Ovary (tissue), 7 donors: ENCODE measurements at regions not wholly inside any gene's neighbourhood (a gene's known extent, or its start where the extent isn't known, plus 50 kb on each side); places are given as distances from the start of the nearest gene placed in this dataset.

ENCODE experiments used
- DNase-seq, 5 donors: peaks; one replicate each; pipeline ENCODE4 v3.0.0-alpha.2; 2019 to 2020
- H3K27ac ChIP-seq, 2 donors: fragments of 200-600 bp; one replicate each; pipeline versions ENCODE4 v1.5.1 to v1.8.0; 2019 to 2022
- H3K27me3 ChIP-seq: fragments of 200-600 bp; one replicate; pipeline ENCODE4 v1.8.0; 2022
- H3K36me3 ChIP-seq: fragments of 200-600 bp; sonication (generic); one replicate; pipeline ENCODE4 v1.5.1; 2019
- H3K4me1 ChIP-seq: one replicate; pipeline ENCODE4 v1.8.1; 2013; ENCODE audit warnings: mild to moderate bottlenecking, moderate library complexity; ENCODE audit not compliant: insufficient read depth
- H3K4me3 ChIP-seq: fragments of 200-600 bp; sonication (generic); one replicate; pipeline ENCODE4 v1.5.1; 2017
- H3K9me3 ChIP-seq, 2 donors: fragments of 200-600 bp in 1 of 2; sonication (generic) in 1 of 2; one replicate each; pipeline versions ENCODE4 v1.5.1 to v1.8.1; 2013 to 2019; ENCODE audit warnings: mild to moderate bottlenecking in 1 of 2, moderate library complexity in 1 of 2
- EP300 ChIP-seq: sonication (generic); formaldehyde crosslinking; IDR thresholded peaks from one replicate; pipeline ENCODE4 v1.6.1; 2017; ENCODE audit warnings: antibody characterized with exemption
- POLR2A ChIP-seq: fragments of 450-650 bp; IDR thresholded peaks from one replicate; pipeline ENCODE4 v1.6.1; 2017; ENCODE audit warnings: antibody characterized with exemption, mild to moderate bottlenecking, moderate library complexity
- WGBS, 3 donors: extraction: QIAGEN DNeasy Blood & Tissue Kit in 1 of 3; methylation state at CpG; one replicate each; pipeline versions ENCODE4 v1.1.5 to v1.1.7; 2013 to 2017; 5-methylcytosine and 5-hydroxymethylcytosine counted together
- intact Hi-C, 4 donors: fragments of 100-400 bp; cut with DNase I; formaldehyde crosslinking; loops; one replicate each; pipeline versions ENCODE4 v1.11.0 to v1.15.1; 2022 to 2023
- TF ChIP-seq, protein P1 (sequence below), 3 donors: fragments of 450-650 bp in 2 of 3; fragments of 200-600 bp in 1 of 3; IDR thresholded peaks; one replicate each; pipeline versions ENCODE4 v1.5.1 to v1.8.0; 2016 to 2022; ENCODE audit warnings: antibody characterized with exemption in 3 of 3, mild to moderate bottlenecking in 1 of 3
- donor health status: DM: no; HTN: no; CAD: no; lungs with moderate emphysema.
- donor health status: DM: no; HTN: no; CAD: no.
- donor health status: Bipolar disorder and iron deficiency.
- donor health status: DM: no; HTN: no; CAD: no.
- donor health status: DM: yes; HTN: yes; CAD: no.

GRCh38 chr19:30734669-30735068 lies 362.5 kb downstream of the ZNF536 start:
- Histone ChIP-seq H3K27ac (no peak overlapping the region), H3K9me3 (no peaks in the 10 kb centered on the region), H3K36me3 (no peaks in the 10 kb centered on the region), H3K4me1 (peaks cover 2% of the 10 kb centered on the region), H3K27me3 (no peaks in the 10 kb centered on the region), H3K4me3 (no peak overlapping the region)
- no peak for DNase-seq
- intact Hi-C loops = no loop called here
- TF ChIP-seq POLR2A (no peak), EP300 (no peak)
- TF ChIP-seq, protein P1, sequence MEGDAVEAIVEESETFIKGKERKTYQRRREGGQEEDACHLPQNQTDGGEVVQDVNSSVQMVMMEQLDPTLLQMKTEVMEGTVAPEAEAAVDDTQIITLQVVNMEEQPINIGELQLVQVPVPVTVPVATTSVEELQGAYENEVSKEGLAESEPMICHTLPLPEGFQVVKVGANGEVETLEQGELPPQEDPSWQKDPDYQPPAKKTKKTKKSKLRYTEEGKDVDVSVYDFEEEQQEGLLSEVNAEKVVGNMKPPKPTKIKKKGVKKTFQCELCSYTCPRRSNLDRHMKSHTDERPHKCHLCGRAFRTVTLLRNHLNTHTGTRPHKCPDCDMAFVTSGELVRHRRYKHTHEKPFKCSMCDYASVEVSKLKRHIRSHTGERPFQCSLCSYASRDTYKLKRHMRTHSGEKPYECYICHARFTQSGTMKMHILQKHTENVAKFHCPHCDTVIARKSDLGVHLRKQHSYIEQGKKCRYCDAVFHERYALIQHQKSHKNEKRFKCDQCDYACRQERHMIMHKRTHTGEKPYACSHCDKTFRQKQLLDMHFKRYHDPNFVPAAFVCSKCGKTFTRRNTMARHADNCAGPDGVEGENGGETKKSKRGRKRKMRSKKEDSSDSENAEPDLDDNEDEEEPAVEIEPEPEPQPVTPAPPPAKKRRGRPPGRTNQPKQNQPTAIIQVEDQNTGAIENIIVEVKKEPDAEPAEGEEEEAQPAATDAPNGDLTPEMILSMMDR (IDR thresholded peaks at IDR 0.05) = no peak
- 9 to 18% (median 14%) methylated on average over 6 of the region's 6 CpGs for WGBS, 3 donors

GRCh38 chr19:30733826-30734550 lies 361.8 kb downstream of the ZNF536 start:
- H3K9me3 ChIP-seq = no peaks in the 10 kb centered on the region
- H3K36me3 ChIP-seq = no peaks in the 10 kb centered on the region
- DNase-seq = peak; percentile 22 to 49 (median 31)
- H3K4me1 ChIP-seq = peaks cover 2% of the 10 kb centered on the region
- intact Hi-C loops = no loop called here
- no peak overlapping the region for H3K27ac ChIP-seq
- TF ChIP-seq POLR2A = no peak
- TF ChIP-seq, protein P1 (IDR thresholded peaks at IDR 0.05) = no peak
- TF ChIP-seq EP300 = no peak
- H3K27me3 ChIP-seq = no peaks in the 10 kb centered on the region
- H3K4me3 ChIP-seq = no peak overlapping the region
- WGBS, 3 donors = 48 to 54% (median 49%) methylated on average over 15 of the region's 15 CpGs

DNA sequence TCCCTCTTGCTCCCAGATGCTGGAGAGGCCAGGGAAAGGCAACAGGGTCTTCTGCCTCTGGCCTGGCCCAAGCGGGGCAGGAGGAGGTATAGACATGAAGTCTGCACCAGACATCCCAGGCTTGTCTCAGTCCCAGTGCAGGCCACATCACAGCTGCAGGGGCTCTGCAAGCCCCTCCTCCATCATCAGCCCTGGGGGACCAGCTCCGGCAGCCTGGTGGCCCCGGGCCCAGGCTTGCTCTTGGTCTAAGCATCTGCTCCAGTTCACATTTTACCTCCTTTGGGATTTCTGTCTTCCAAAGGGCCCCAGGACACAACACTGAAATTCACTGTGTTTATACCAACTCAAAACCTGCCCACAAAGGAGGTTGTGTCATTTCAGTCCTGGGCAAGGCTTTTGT lies 359.4 kb downstream of the ZNF536 start:
- no peak for DNase-seq
- no peaks in the 10 kb centered on the region for H3K9me3 ChIP-seq
- H3K4me1 ChIP-seq = peaks cover 2% of the 10 kb centered on the region
- TF ChIP-seq POLR2A (no peak), EP300 (no peak)
- TF ChIP-seq, protein P1 (IDR thresholded peaks at IDR 0.05) = no peak
- intact Hi-C loops = no loop called here
- no peaks in the 10 kb centered on the region for H3K27me3 ChIP-seq
- H3K27ac ChIP-seq = no peak overlapping the region
- WGBS, 3 donors = 82 to 92% (median 86%) methylated on average over 3 of the region's 3 CpGs
- H3K36me3 ChIP-seq = no peaks in the 10 kb centered on the region
- H3K4me3 ChIP-seq = no peak overlapping the region

- DNase-seq = no peak
- intact Hi-C loops = loop anchor here in 1 of 4 donors (10.0 kb wide), 1 partner anchor 535 kb away; no protein-coding TSS in a partner anchor
- no peak overlapping the region for H3K4me3 ChIP-seq
- H3K4me1 ChIP-seq = no peaks in the 10 kb centered on the region
- no peaks in the 10 kb centered on the region for H3K9me3 ChIP-seq
- 73 to 76% (median 76%) methylated on average over 6 of the region's 6 CpGs for WGBS, 3 donors
- H3K27me3 ChIP-seq = no peaks in the 10 kb centered on the region
- H3K27ac ChIP-seq = no peak overlapping the region
- TF ChIP-seq, protein P1 (IDR thresholded peaks at IDR 0.05) = no peak
- TF ChIP-seq EP300 (no peak), POLR2A (no peak)
- H3K36me3 ChIP-seq = no peaks in the 10 kb centered on the region
These were observed 357.3 kb downstream of the ZNF536 start for GRCh38 chr19:30729451-30729850.
